ENCODE measurements at regions not wholly inside any gene's neighbourhood (a gene's known extent, or its start where the extent isn't known, plus 50 kb on each side); places are given as distances from the start of the nearest gene placed in this dataset.
"Not testable (repeated sequence)": the region's sequence is repeated elsewhere in the genome, so short reads cannot be mapped to it uniquely, and the experiment has no call there.

GRCh38 chr2:14831458-14831857 is 198.9 kb downstream of the LRATD1 start:
- DNase-seq = no peak

- DNase-seq = no peak
Observed at GRCh38 chr2:14843507-14844204, 211.1 kb downstream of the LRATD1 start.

- DNase-seq = no peak
Observed at GRCh38 chr2:14855751-14856150, 223.2 kb downstream of the LRATD1 start.

- DNase-seq = no peak
Observed at GRCh38 chr2:14861181-14861580, 228.7 kb downstream of the LRATD1 start.

GRCh38 chr2:14866736-14867352 is 234.3 kb downstream of the LRATD1 start:
- DNase-seq = peak; percentile 65

GRCh38 chr2:14867853-14868252 is 235.3 kb downstream of the LRATD1 start:
- peak; percentile 3 for DNase-seq

GRCh38 chr2:14872779-14873325 is 240.3 kb downstream of the LRATD1 start:
- DNase-seq = no peak

GRCh38 chr2:14881651-14882327 is 249.3 kb downstream of the LRATD1 start:
- no peak for DNase-seq

GRCh38 chr2:14884651-14885050 is 252.1 kb downstream of the LRATD1 start:
- DNase-seq = no peak

GRCh38 chr2:14891546-14891945 is 259.0 kb downstream of the LRATD1 start:
- DNase-seq = no peak

GRCh38 chr2:14896330-14897030 is 264.0 kb downstream of the LRATD1 start:
- DNase-seq = no peak

GRCh38 chr2:14899621-14900414 is 267.3 kb downstream of the LRATD1 start:
- no peak for DNase-seq

- no peak for DNase-seq
Observed at GRCh38 chr2:14901737-14902136, 269.2 kb downstream of the LRATD1 start.

GRCh38 chr2:14902953-14903352 is 270.4 kb downstream of the LRATD1 start:
- no peak for DNase-seq

GRCh38 chr2:14903709-14904374 is 271.3 kb downstream of the LRATD1 start:
- no peak for DNase-seq

GRCh38 chr2:14904378-14904777 is 271.9 kb downstream of the LRATD1 start:
- not testable (repeated sequence) for DNase-seq

GRCh38 chr2:14905571-14905970 is 273.1 kb downstream of the LRATD1 start:
- no peak for DNase-seq

- DNase-seq = no peak
Observed at GRCh38 chr2:14907014-14907612, 274.6 kb downstream of the LRATD1 start.

GRCh38 chr2:14909795-14910194 is 277.3 kb downstream of the LRATD1 start:
- DNase-seq = no peak

- no peak for DNase-seq
Observed at GRCh38 chr2:14910654-14911053, 278.1 kb downstream of the LRATD1 start.

- no peak for DNase-seq
Observed at GRCh38 chr2:14915983-14916382, 283.5 kb downstream of the LRATD1 start.

Measured in NCI-H2029 treated with DMSO at 0.1 percent for 48 hours (cell line).